Bronchial epithelial cell (primary cell): ENCODE measurements at regions not wholly inside any gene's neighbourhood (a gene's known extent, or its start where the extent isn't known, plus 50 kb on each side); places are given as distances from the start of the nearest gene placed in this dataset.

Experiments
- DNase-seq: peaks from one replicate; pipeline ENCODE4 v3.0.0-alpha.2; 2010; ENCODE audit warnings: low read depth
- FAIRE-seq: peaks from 2 replicates; lab custom pipeline; 2011; peaks lifted over from hg19 to GRCh38; lab: Jason Lieb, UNC
- H3K27me3 ChIP-seq: 2 replicates; pipeline ENCODE4 v1.5.1; 2011; ENCODE audit warnings: low read length; ENCODE audit not compliant: control insufficient read depth, insufficient read depth
- H3K36me3 ChIP-seq: 2 replicates; pipeline ENCODE4 v1.5.1; 2011; ENCODE audit warnings: low read length; ENCODE audit not compliant: control insufficient read depth, insufficient read depth
- H3K4me3 ChIP-seq: 2 replicates; pipeline ENCODE4 v1.5.1; 2011; ENCODE audit warnings: mild to moderate bottlenecking, low read depth, low read length, control low read depth
- TF ChIP-seq, protein P1 (sequence below): IDR thresholded peaks from 2 replicates; pipeline ENCODE4 v1.5.1; 2011; ENCODE audit warnings: mild to moderate bottlenecking, moderate library complexity, low read length, control low read depth, inconsistent platforms; ENCODE audit not compliant: insufficient read depth, severe bottlenecking

DNA sequence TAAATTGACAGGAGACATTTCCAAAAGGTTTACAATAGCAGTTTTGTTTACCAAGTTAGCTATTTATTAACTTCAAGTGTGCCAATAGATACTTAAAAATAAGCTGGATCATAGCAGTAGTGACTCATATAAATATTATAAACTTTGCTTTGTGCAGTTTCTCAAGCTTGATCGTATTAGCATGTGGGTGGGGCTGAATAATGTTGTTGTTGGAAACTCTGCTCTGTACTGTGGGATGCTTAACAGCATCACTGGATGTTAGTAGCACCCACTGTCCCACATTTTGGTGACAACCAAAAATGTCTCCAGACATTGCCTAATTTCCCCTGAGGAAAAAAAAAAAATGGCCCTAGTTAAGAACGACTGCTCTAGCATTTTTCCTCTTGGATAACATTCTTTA lies 855.2 kb upstream of the ADGRL3 start:
- Histone ChIP-seq H3K27me3 (no peaks in the 10 kb centered on the region), H3K4me3 (no peak overlapping the region), H3K36me3 (no peaks in the 10 kb centered on the region)
- TF ChIP-seq, protein P1, sequence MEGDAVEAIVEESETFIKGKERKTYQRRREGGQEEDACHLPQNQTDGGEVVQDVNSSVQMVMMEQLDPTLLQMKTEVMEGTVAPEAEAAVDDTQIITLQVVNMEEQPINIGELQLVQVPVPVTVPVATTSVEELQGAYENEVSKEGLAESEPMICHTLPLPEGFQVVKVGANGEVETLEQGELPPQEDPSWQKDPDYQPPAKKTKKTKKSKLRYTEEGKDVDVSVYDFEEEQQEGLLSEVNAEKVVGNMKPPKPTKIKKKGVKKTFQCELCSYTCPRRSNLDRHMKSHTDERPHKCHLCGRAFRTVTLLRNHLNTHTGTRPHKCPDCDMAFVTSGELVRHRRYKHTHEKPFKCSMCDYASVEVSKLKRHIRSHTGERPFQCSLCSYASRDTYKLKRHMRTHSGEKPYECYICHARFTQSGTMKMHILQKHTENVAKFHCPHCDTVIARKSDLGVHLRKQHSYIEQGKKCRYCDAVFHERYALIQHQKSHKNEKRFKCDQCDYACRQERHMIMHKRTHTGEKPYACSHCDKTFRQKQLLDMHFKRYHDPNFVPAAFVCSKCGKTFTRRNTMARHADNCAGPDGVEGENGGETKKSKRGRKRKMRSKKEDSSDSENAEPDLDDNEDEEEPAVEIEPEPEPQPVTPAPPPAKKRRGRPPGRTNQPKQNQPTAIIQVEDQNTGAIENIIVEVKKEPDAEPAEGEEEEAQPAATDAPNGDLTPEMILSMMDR, result no peak
- no peak for FAIRE-seq
- no peak for DNase-seq

DNA sequence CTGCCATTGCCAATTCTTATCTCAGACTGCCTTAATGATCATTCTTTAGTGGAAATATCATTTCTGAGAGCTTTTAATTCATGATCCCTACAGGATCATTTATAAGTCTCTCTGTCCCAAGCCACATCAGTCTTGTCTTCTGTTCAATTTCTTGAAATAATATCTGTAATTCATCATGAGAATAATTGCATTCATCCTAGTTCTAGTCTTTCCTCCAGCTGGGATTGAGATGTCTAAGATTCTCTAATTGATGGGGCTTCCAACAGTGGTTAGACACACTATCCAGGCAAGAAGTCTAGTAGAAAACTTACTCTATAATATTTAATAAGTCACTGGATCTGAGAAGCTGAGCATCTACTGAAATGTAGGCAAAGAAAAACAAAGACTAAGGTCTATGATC lies 854.7 kb upstream of the ADGRL3 start:
- Histone ChIP-seq H3K4me3 (no peak overlapping the region), H3K27me3 (no peaks in the 10 kb centered on the region), H3K36me3 (no peaks in the 10 kb centered on the region)
- TF ChIP-seq, protein P1, result no peak
- FAIRE-seq, result no peak
- no peak for DNase-seq

DNA sequence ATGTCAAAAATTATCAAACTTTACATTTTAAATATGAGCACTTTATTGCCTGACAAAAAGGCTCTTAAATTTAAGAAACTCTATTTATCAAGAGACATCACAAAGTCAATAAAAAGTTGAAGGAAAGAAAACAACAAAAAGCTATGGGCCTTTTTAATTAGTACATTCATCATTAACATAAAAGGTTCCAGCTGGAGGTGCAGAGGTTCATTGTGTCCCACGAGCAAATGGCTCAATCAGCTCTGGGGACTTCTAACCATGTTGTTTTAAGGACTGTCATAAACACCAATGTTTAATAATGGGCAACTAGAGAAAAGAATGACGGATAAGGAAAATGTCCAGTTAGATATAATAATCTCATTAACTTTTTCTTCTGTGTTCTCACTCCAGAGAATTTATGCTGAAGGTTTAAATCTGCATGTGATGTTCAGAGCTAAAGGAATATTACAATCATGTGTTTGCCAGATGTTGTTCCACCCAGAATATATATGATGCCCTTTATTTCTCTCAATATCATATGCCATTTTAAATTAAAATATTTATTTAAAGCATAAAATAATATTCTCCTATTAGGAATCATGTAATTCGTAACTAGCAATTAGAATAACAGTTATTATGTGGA lies 840.3 kb upstream of the ADGRL3 start:
- no peak for DNase-seq
- FAIRE-seq, result no peak

DNA sequence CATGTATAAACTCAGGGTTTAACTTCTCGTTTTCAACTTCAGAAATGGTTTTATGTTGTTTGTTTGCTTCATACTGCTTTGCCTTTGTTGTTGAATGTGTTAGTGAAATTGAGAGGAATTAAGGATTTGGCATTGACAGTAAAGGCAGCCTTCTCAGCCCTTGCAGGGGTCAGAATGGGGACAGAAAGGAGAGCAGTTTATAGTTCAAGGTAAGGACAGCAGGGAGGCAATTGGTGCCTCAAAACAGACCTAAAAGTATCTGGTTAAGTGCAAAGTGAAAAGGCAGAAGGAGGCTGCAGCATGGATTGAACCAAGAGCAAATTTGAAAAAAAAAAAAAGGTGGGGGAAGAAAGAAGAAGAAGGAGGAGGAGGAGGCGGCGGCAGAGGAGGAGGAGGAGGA lies 835.0 kb upstream of the ADGRL3 start:
- DNase-seq (no peak), FAIRE-seq (no peak)
- Histone ChIP-seq H3K36me3 (no peaks in the 10 kb centered on the region), H3K4me3 (no peak overlapping the region), H3K27me3 (no peaks in the 10 kb centered on the region)
- TF ChIP-seq, protein P1, result no peak

More for the DNA sequence above, 840.3 kb upstream of the ADGRL3 start:
- TF ChIP-seq, protein P1, result no peak
- H3K27me3 ChIP-seq, result no peaks in the 10 kb centered on the region
- no peaks in the 10 kb centered on the region for H3K36me3 ChIP-seq
- no peak overlapping the region for H3K4me3 ChIP-seq

DNA sequence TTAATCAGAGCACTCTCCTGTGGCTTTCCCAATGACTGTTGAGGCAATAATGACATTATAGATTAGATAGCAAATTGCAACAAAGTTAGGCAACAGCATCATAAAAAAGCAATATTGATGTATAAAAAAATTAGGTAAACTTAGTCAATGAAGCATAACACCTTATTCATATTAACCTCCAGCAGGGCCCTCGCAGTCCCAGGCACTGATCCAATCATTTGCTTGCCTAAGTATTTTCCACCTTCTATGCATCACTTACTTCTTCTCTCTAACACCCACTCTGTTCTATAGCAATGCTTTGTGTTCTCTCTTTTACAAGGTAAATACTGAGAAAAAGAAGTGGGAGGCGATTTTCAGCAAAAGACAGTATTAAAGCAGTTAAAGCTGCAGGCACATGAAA lies 833.5 kb upstream of the ADGRL3 start:
- TF ChIP-seq, protein P1, result no peak
- H3K27me3 ChIP-seq, result no peaks in the 10 kb centered on the region
- DNase-seq (no peak), FAIRE-seq (no peak)
- no peaks in the 10 kb centered on the region for H3K36me3 ChIP-seq
- no peak overlapping the region for H3K4me3 ChIP-seq

DNA sequence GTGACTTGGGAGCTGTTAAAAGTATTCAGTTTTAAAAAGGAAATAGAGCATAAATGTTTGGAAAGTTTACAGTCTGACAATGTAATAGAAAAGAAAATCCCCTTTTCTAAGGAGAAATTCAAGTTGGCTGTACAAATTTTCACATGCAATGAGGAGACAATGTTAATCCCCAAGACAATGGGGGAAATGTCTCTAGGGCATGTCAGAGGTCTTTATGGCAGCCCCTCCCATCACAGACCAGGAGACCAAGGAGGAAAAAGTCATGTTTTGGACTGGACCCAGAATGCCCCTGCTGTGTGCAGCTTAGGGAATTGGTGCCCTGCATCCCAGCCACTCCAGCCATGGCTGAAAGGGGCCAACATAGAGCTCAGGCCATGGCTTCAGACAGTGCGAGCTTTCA lies 831.1 kb upstream of the ADGRL3 start:
- H3K4me3 ChIP-seq, result no peak overlapping the region
- H3K27me3 ChIP-seq, result no peaks in the 10 kb centered on the region
- H3K36me3 ChIP-seq, result no peaks in the 10 kb centered on the region
- no peak for FAIRE-seq
- DNase-seq, result no peak
- TF ChIP-seq, protein P1, result no peak
